Stimulated activated naive CD8-positive, alpha-beta T cell treated with anti-CD3 and anti-CD28 coated beads, Interleukin-15, amount 100 ng/mL, for 72 hours (primary cell): ENCODE measurements at regions not wholly inside any gene's neighbourhood (a gene's known extent, or its start where the extent isn't known, plus 50 kb on each side); places are given as distances from the start of the nearest gene placed in this dataset.

Source experiments
- ATAC-seq: fragments of 150-1000 bp; cut with Tn5 transposase; 2 replicates; pipeline ENCODE4 v1.10.0; 2021; ENCODE audit warnings: mild to moderate bottlenecking, moderate library complexity
- DNase-seq, 2 donors: peaks; one replicate each; pipeline ENCODE4 v3.0.0; 2021 to 2022
- H3K27ac Mint-ChIP-seq, 2 donors: one replicate each; pipeline ENCODE4 v1.8.0; 2022; ENCODE audit warnings: mild to moderate bottlenecking in 2 of 2, mixed read lengths in 2 of 2, moderate library complexity in 2 of 2
- H3K27me3 Mint-ChIP-seq: one replicate; pipeline ENCODE4 v1.8.0; 2022; ENCODE audit warnings: mixed read lengths
- H3K4me1 Mint-ChIP-seq: one replicate; pipeline ENCODE4 v1.8.0; 2022; ENCODE audit warnings: mild to moderate bottlenecking, mixed read lengths
- H3K4me3 Mint-ChIP-seq, 2 donors: one replicate each; pipeline ENCODE4 v1.8.0; 2022; ENCODE audit warnings: mild to moderate bottlenecking in 2 of 2, mixed read lengths in 2 of 2, moderate library complexity in 1 of 2
- H3K9me3 Mint-ChIP-seq, 2 donors: one replicate each; pipeline ENCODE4 v1.8.0; 2022; ENCODE audit warnings: mixed read lengths in 2 of 2

DNA sequence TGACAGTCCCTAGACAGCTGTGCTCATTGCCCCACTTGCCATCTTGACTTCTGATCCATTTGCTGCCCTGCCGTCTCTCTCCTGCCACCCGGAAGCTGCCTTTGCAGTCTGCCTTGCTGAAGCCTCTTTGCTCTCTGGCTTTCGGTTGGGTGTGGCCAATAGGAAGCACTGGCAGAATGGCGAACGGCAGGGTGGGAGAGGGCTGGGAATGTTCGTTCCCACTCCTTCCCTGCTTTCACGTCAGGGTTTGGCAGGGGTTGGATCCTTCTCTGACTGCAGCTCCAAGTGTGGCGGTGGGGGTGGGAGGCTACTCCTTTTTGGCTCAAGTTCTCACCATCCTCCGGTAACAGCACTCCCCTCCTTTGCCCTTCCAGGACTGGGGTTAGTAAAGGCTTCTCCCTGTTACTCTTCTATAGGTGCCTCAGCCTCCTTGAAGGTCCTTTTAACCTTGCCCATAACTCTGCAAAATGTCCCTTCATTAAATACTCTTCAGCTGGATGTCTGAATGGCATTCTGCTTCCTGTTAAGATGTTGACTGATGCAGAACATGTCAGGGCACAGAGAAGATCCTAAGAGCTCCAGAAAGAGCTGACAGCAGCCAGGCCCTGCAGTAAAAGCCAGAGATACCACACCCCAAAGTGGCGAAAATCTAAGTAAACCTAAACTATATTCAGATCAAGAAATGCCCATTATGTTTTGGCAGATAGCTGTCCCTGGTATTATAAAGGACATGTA lies 299.7 kb downstream of the CDCA7 start:
- ATAC-seq: no peak
- no peak for DNase-seq
- no peak overlapping the region for H3K4me3 Mint-ChIP-seq
- H3K27ac Mint-ChIP-seq: no peak overlapping the region
- H3K4me1 Mint-ChIP-seq: no peaks in the 10 kb centered on the region
- H3K27me3 Mint-ChIP-seq: peaks cover 16% of the 10 kb centered on the region
- H3K9me3 Mint-ChIP-seq: no peaks in the 10 kb centered on the region

DNA sequence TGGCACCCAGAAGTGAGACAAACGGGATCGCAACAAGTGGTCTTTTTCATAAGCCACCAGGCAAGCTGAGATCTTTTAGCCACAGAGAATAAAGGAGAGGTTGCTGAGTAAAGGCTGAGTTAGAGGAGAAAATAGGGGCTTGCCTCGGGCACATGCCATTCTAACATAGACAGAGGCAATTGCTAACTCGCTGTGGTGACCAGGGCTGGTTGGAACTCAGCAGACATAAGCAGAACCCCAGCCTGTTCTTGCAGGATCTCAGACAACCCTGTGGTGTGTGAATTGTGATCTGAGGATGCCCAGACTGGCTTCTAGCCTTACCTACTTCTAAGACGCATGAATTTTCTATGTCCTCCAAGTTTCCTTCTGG lies 300.2 kb downstream of the CDCA7 start:
- no peak overlapping the region for H3K27ac Mint-ChIP-seq
- no peaks in the 10 kb centered on the region for H3K4me1 Mint-ChIP-seq
- peaks cover 12% of the 10 kb centered on the region for H3K27me3 Mint-ChIP-seq
- no peak for ATAC-seq
- no peaks in the 10 kb centered on the region for H3K9me3 Mint-ChIP-seq
- DNase-seq: no peak
- no peak overlapping the region for H3K4me3 Mint-ChIP-seq

- Mint-ChIP-seq H3K27me3 (peaks cover 21% of the 10 kb centered on the region), H3K4me1 (no peaks in the 10 kb centered on the region), H3K4me3 (no peak overlapping the region), H3K27ac (no peak overlapping the region), H3K9me3 (no peaks in the 10 kb centered on the region)
- no peak for ATAC-seq
- DNase-seq: no peak
These were observed 301.4 kb downstream of the CDCA7 start for GRCh38 chr2:173656086-173656485.

DNA sequence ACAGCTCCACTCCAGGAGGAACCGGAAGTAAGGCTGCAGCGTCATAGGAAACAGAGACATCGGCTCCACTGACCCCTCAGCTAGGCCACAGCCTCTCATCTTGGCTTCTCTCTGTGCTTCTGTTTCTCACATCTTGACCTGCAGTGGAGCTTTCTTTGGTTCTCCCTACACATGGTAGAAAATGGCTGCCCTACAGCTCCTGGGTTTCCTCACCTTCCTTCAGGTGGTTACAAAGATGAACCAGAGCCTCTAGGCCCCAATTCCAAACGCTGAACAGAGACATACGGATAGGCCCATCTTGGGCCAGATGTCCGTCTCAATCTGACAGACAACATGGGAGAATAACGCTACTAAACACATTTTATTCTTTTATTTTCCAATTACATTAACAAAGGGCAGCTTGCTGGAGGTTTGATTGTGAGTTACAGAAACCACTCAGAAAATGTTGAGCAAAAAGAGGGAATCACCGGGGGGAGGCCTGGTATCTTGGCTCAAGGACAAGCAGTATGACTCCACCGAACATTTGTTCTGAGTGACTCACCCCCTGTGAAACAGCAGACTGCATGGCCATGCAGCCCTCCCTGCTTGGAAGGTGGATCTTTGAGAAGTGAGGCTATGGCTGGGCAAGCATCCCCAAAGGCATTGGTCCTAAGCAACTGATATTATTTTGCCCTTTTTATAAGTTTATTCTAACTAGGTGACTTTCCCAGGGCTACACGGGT lies 303.5 kb downstream of the CDCA7 start:
- DNase-seq (no peak), ATAC-seq (no peak)
- Mint-ChIP-seq H3K4me3 (no peak overlapping the region), H3K9me3 (no peaks in the 10 kb centered on the region), H3K4me1 (no peaks in the 10 kb centered on the region), H3K27ac (no peak overlapping the region), H3K27me3 (peaks cover 30% of the 10 kb centered on the region)

DNA sequence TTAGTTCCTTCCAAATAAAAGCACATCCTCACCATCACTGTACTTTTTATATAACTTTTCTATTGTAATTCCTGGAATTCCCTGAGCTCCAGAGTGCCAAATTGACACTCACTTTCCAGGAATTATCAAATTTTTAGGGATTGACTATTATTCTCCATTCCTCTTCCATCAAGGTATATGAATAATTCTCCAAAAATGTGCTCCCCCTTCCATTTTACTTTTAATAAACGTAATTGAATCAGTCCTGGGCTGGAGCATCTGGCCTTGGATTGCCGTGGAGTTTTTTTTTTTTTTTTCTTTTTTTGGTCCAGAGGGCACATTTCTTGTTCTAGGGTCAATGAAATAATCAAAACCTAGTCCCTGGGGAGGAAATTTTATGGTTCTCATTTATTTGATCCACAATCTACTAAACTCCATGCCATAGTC lies 304.3 kb downstream of the CDCA7 start:
- no peak for ATAC-seq
- H3K9me3 Mint-ChIP-seq: no peaks in the 10 kb centered on the region
- H3K27me3 Mint-ChIP-seq: peaks cover 38% of the 10 kb centered on the region
- H3K4me3 Mint-ChIP-seq: no peak overlapping the region
- DNase-seq: no peak
- H3K4me1 Mint-ChIP-seq: no peaks in the 10 kb centered on the region
- no peak overlapping the region for H3K27ac Mint-ChIP-seq

DNA sequence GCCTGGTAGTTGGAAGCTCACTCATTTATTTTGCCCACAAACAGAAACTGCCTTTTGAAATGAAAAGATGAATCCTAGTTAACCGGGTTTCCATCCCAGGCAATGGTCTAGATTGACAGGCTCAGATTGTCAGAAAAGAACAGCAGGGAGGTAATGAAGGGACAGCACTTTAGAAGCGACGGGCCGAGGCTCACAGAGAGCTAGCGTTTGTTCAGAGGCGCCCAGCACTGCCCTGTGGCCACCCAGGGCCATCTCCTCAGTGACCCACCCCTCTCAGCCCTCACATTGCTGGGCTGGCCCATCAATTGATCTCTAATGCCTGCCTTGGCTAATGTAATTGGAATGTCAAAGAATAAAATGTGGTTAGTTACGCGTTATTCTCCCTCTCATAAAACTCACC lies 304.8 kb downstream of the CDCA7 start:
- Mint-ChIP-seq H3K4me1 (no peaks in the 10 kb centered on the region), H3K9me3 (no peaks in the 10 kb centered on the region), H3K4me3 (no peak overlapping the region), H3K27ac (no peak overlapping the region), H3K27me3 (peaks cover 38% of the 10 kb centered on the region)
- ATAC-seq: no peak
- DNase-seq: no peak

DNA sequence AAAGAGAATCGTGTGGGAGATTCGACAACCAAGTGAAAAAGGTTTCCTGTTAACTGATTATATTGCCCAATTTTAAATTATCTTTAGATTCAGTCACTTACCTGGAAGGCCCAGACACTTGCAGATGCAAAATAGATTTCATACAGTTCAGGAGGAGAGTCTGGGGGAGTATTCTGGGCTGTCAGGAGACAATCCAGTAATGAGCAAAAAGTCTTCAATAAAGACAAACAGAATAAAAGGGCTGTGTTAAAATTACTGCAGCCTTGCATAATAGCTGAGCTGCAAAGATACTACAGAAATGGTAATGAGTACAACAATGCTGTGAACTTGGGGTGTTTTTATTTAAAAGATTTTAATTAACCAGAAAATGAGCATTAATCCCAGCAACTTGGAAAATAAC lies 303.6 kb downstream of the SP3 start:
- Mint-ChIP-seq H3K9me3 (no peaks in the 10 kb centered on the region), H3K4me1 (no peaks in the 10 kb centered on the region), H3K4me3 (no peak overlapping the region), H3K27ac (no peak overlapping the region), H3K27me3 (peaks cover 45% of the 10 kb centered on the region)
- no peak for ATAC-seq
- DNase-seq: no peak

- Mint-ChIP-seq H3K4me3 (no peak overlapping the region), H3K27me3 (peaks cover 51% of the 10 kb centered on the region), H3K9me3 (no peaks in the 10 kb centered on the region), H3K4me1 (no peaks in the 10 kb centered on the region), H3K27ac (no peak overlapping the region)
- DNase-seq (no peak), ATAC-seq (no peak)
These were observed 301.8 kb downstream of the SP3 start for GRCh38 chr2:173663353-173663752.

GRCh38 chr2:173663835-173664512 lies 301.2 kb downstream of the SP3 start:
- DNase-seq (no peak), ATAC-seq (no peak)
- Mint-ChIP-seq H3K4me1 (no peaks in the 10 kb centered on the region), H3K27me3 (peaks cover 53% of the 10 kb centered on the region), H3K9me3 (no peaks in the 10 kb centered on the region), H3K27ac (no peak overlapping the region), H3K4me3 (no peak overlapping the region)

- Mint-ChIP-seq H3K4me3 (no peak overlapping the region), H3K27ac (no peak overlapping the region), H3K9me3 (no peaks in the 10 kb centered on the region), H3K4me1 (no peaks in the 10 kb centered on the region), H3K27me3 (peaks cover 53% of the 10 kb centered on the region)
- ATAC-seq: no peak
- DNase-seq: no peak
These were observed 300.7 kb downstream of the SP3 start for GRCh38 chr2:173664513-173664910.

DNA sequence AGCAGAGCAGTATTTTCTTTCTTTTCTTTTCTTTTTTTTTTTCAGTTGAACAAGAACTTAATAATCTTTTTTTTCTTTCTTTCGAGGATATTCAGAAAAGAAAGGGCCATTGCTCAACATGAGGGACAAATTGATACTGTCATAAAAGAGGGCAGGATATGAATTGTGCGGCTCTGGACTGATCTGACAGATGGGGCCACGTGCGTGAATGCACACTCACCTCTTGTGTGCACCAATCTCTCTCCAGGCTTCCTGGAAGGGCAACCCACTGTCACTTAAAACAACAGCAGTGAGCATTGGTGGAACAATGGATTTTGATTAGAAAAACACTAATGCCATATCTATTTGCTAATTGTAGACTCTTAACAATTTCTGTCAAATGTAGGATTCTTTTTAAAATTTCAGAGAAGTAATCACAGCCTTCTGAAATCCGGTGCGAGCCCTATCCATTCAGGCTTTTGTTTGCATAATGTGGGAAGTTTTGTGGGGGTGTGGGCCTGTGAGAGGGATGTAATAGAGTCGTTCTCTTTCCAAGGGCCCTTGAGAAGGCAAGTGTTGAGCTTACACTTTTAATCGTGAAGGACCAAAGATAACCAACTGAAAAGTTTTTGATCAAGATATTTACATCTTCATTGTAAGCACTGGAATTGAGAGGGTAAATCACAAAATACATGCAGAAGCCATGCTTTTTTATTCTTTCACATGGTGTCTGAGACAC lies 298.8 kb downstream of the SP3 start:
- no peaks in the 10 kb centered on the region for H3K9me3 Mint-ChIP-seq
- ATAC-seq (no peak), DNase-seq (no peak)
- H3K4me1 Mint-ChIP-seq: no peaks in the 10 kb centered on the region
- H3K27me3 Mint-ChIP-seq: peaks cover 40% of the 10 kb centered on the region
- H3K4me3 Mint-ChIP-seq: no peak overlapping the region
- H3K27ac Mint-ChIP-seq: no peak overlapping the region

DNA sequence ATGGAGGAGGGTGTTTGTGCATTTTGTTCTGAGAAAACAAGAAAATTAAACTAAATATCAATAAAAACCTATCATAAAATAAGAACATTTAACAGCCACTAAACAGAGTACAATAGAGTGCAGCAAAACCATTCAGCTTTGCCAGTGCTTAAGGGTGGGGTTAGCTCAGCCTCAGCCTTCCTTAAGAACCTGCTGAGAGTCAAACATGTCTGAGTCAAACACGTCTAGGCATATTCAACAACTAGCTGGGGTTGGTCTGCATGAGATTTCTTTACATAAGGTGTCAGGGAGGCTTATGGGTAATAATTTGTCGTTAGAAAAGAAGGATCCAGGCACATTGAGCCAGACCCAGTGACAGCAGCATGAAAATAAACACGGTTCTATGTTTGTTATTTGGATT lies 298.2 kb downstream of the SP3 start:
- Mint-ChIP-seq H3K27ac (peak overlapping the region in 1 of 2 donors; percentile 35), H3K9me3 (no peaks in the 10 kb centered on the region), H3K27me3 (peaks cover 40% of the 10 kb centered on the region), H3K4me3 (no peak overlapping the region), H3K4me1 (no peaks in the 10 kb centered on the region)
- DNase-seq (no peak), ATAC-seq (no peak)

DNA sequence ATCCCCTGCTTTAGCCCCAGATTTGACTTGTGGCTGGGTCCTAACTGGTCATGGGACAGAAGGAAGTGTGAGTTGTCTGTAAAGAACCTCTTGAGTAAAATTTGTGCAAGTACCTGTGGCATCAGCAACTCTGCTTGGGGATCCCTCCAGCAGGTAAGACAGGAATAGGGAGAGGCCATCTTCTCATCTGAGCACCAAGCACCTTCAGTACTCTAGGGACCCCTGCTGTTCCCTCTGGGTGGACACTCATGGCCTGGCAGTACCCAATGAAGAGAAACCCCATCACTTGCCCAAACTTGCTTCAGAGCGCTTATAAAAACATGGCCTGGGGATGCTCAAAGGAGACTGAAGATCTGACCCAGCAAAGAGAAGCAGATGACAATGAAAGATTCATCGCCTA lies 297.8 kb downstream of the SP3 start:
- no peaks in the 10 kb centered on the region for H3K9me3 Mint-ChIP-seq
- DNase-seq: no peak
- H3K4me1 Mint-ChIP-seq: no peaks in the 10 kb centered on the region
- peaks cover 39% of the 10 kb centered on the region for H3K27me3 Mint-ChIP-seq
- H3K27ac Mint-ChIP-seq: no peak overlapping the region
- H3K4me3 Mint-ChIP-seq: no peak overlapping the region
- no peak for ATAC-seq

- H3K4me1 Mint-ChIP-seq: no peaks in the 10 kb centered on the region
- no peak overlapping the region for H3K27ac Mint-ChIP-seq
- peaks cover 33% of the 10 kb centered on the region for H3K27me3 Mint-ChIP-seq
- no peak overlapping the region for H3K4me3 Mint-ChIP-seq
- H3K9me3 Mint-ChIP-seq: no peaks in the 10 kb centered on the region
- no peak for ATAC-seq
- no peak for DNase-seq
These were observed 295.8 kb downstream of the SP3 start for GRCh38 chr2:173669271-173669853.

DNA sequence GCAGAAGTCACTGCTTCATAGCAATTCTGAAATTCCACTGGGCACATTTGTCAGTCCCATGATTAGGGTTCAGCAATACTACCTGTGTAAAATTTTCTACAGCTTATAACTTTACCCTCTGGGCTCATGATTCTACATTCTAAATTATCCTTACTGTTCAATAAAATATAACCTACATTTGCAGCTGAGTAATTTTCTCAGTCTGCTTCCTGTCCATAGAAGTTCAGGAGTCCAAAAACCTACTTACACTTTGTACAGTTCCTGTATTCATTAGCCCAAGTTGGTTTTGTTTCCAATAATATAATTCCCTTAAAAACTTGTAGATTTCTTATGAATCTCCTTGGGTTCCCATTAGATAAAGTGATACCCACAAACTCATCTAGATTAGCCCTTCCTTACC lies 295.3 kb downstream of the SP3 start:
- DNase-seq (no peak), ATAC-seq (no peak)
- Mint-ChIP-seq H3K4me3 (no peak overlapping the region), H3K27me3 (peaks cover 33% of the 10 kb centered on the region), H3K4me1 (no peaks in the 10 kb centered on the region), H3K27ac (no peak overlapping the region), H3K9me3 (no peaks in the 10 kb centered on the region)
